H1 (cell line): ENCODE measurements at regions not wholly inside any gene's neighbourhood (a gene's known extent, or its start where the extent isn't known, plus 50 kb on each side); places are given as distances from the start of the nearest gene placed in this dataset.

ENCODE experiments used
- CTCF ChIA-PET: fragments of 300-600 bp; sonication (Branson Sonifier 250); formaldehyde crosslinking; loops from one replicate; lab custom pipeline; 2021; ENCODE audit not compliant: partially characterized antibody; lab: Charles Lee
- POLR2A ChIA-PET: fragments of 300-600 bp; sonication (Branson Sonifier 250); formaldehyde crosslinking; loops from one replicate; lab custom pipeline; 2021; ENCODE audit warnings: inconsistent platforms; ENCODE audit not compliant: partially characterized antibody; lab: Charles Lee
- DNase-seq, 2 experiments: peaks; one replicate each; pipeline versions ENCODE4 v3.0.0 to v3.0.0-alpha.2; 2010 to 2022; ENCODE audit warnings: low spot score in 2 of 2, low read depth in 1 of 2, mixed read lengths in 1 of 2
- FAIRE-seq: peaks from 2 replicates; lab custom pipeline; 2011; peaks lifted over from hg19 to GRCh38; lab: Jason Lieb, UNC
- H2AFZ ChIP-seq: 2 replicates; pipeline ENCODE4 v1.8.1; 2012; ENCODE audit warnings: low read length, inconsistent platforms
- H2AK5ac ChIP-seq: 2 replicates; pipeline ENCODE4 v1.6.1; 2013; ENCODE audit warnings: low read depth, low read length
- H2BK120ac ChIP-seq: replicated peaks from 2 replicates; pipeline ENCODE3; 2013; ENCODE audit warnings: low read depth, low read length, inconsistent platforms
- H2BK12ac ChIP-seq: 2 replicates; pipeline ENCODE4 v1.6.1; 2013; ENCODE audit warnings: low read depth, low read length
- H2BK15ac ChIP-seq: 2 replicates; pipeline ENCODE4 v1.6.1; 2013; ENCODE audit warnings: low read length
- H2BK20ac ChIP-seq: 2 replicates; pipeline ENCODE4 v1.6.1; 2013; ENCODE audit warnings: low read length
- H2BK5ac ChIP-seq: 2 replicates; pipeline ENCODE4 v1.6.1; 2013; ENCODE audit warnings: low read depth, low read length
- H3K14ac ChIP-seq: 2 replicates; pipeline ENCODE4 v1.6.1; 2013; ENCODE audit warnings: inconsistent platforms; ENCODE audit not compliant: insufficient read length
- H3K18ac ChIP-seq: 2 replicates; pipeline ENCODE4 v1.6.1; 2013; ENCODE audit warnings: low read length; ENCODE audit errors: extremely low read depth
- H3K23ac ChIP-seq: 2 replicates; pipeline ENCODE4 v1.6.1; 2013; ENCODE audit warnings: inconsistent platforms; ENCODE audit not compliant: insufficient read length
- H3K23me2 ChIP-seq: 2 replicates; pipeline ENCODE4 v1.6.1; 2013; ENCODE audit warnings: low read depth, low read length
- H3K27ac ChIP-seq: 2 replicates; pipeline ENCODE4 v1.6.1; 2011; ENCODE audit warnings: low read depth, low read length, inconsistent platforms
- H3K27me3 ChIP-seq, 4 experiments: replicated peaks in 1 of 4; 1 replicate in 1 of 4; 2 replicates in 3 of 4; pipeline versions ENCODE4 v1.6.1 to v1.8.1; 2011 to 2013; ENCODE audit warnings: low read length in 3 of 4, mild to moderate bottlenecking in 3 of 4, inconsistent platforms in 2 of 4, mixed read lengths in 2 of 4, moderate library complexity in 1 of 4; ENCODE audit not compliant: control insufficient read depth in 3 of 4, insufficient read depth in 3 of 4; ENCODE audit errors: extremely low read depth in 1 of 4
- H3K36me3 ChIP-seq, 4 experiments: 2 replicates each; pipeline versions ENCODE4 v1.6.1 to v1.8.1; 2011 to 2013; ENCODE audit warnings: mild to moderate bottlenecking in 4 of 4, low read length in 3 of 4, moderate library complexity in 2 of 4, control low read depth in 1 of 4, inconsistent platforms in 1 of 4; ENCODE audit not compliant: insufficient read depth in 4 of 4, control insufficient read depth in 2 of 4
- H3K4ac ChIP-seq: replicated peaks from 2 replicates; pipeline ENCODE3; 2013; ENCODE audit warnings: low read length, low read depth, mixed read lengths, inconsistent platforms; ENCODE audit not compliant: insufficient read length
- H3K4me1 ChIP-seq, 4 experiments: replicated peaks in 1 of 4; 1 replicate in 1 of 4; 2 replicates in 3 of 4; pipeline versions ENCODE4 v1.6.1 to v1.8.1; 2011 to 2013; ENCODE audit warnings: low read length in 3 of 4, inconsistent platforms in 2 of 4, mixed read lengths in 1 of 4; ENCODE audit not compliant: insufficient read depth in 4 of 4, control insufficient read depth in 3 of 4
- H3K4me2 ChIP-seq, 2 experiments: 2 replicates each; pipeline versions ENCODE4 v1.6.1 to v1.8.1; 2011 to 2013; ENCODE audit warnings: low read depth in 2 of 2, low read length in 2 of 2, control low read depth in 1 of 2, inconsistent platforms in 1 of 2, mild to moderate bottlenecking in 1 of 2; ENCODE audit not compliant: insufficient read depth in 1 of 2
- H3K4me3 ChIP-seq, 4 experiments: fragments of 200-600, 300-600 bp in 1 of 4; sonication (generic), shearing (Covaris generic), sonication (Bioruptor Twin) in 1 of 4; 2 replicates each; pipeline versions ENCODE4 v1.5.1 to v1.8.1; 2011 to 2016; ENCODE audit warnings: low read length in 4 of 4, low read depth in 3 of 4, control low read depth in 2 of 4, inconsistent platforms in 2 of 4, mild to moderate bottlenecking in 2 of 4, mixed read lengths in 1 of 4, moderate library complexity in 1 of 4; ENCODE audit not compliant: insufficient read depth in 2 of 4; ENCODE audit errors: extremely low read depth in 1 of 4
- H3K56ac ChIP-seq: replicated peaks from 2 replicates; pipeline ENCODE3; 2013; ENCODE audit warnings: low read depth, mild to moderate bottlenecking, mixed read lengths, low read length, inconsistent platforms; ENCODE audit not compliant: insufficient read length
- H3K79me1 ChIP-seq: 2 replicates; pipeline ENCODE4 v1.6.1; 2013; ENCODE audit warnings: low read depth, low read length, control low read depth
- H3K79me2 ChIP-seq, 2 experiments: 2 replicates each; pipeline versions ENCODE4 v1.6.1 to v1.8.1; 2012 to 2013; ENCODE audit warnings: low read length in 2 of 2, mild to moderate bottlenecking in 2 of 2, inconsistent platforms in 1 of 2; ENCODE audit not compliant: insufficient read depth in 2 of 2, control insufficient read depth in 1 of 2
- H3K9ac ChIP-seq, 4 experiments: replicated peaks in 1 of 4; 1 replicate in 1 of 4; 2 replicates in 3 of 4; pipeline versions ENCODE4 v1.6.1 to v1.8.1; 2011 to 2013; ENCODE audit warnings: low read depth in 3 of 4, low read length in 3 of 4, control low read depth in 2 of 4, mild to moderate bottlenecking in 2 of 4, moderate library complexity in 2 of 4, inconsistent platforms in 1 of 4; ENCODE audit errors: extremely low read depth in 1 of 4
- H3K9me3 ChIP-seq, 2 experiments: 2 replicates each; pipeline versions ENCODE4 v1.6.1 to v1.8.1; 2012 to 2013; ENCODE audit warnings: mild to moderate bottlenecking in 2 of 2, moderate library complexity in 2 of 2, control low read depth in 1 of 2, inconsistent platforms in 1 of 2, low read depth in 1 of 2, low read length in 1 of 2, mixed read lengths in 1 of 2; ENCODE audit not compliant: insufficient read depth in 2 of 2
- H4K20me1 ChIP-seq, 2 experiments: replicated peaks in 1 of 2; 2 replicates each; pipeline versions ENCODE3 to v1.8.1; 2011 to 2013; ENCODE audit warnings: inconsistent platforms in 2 of 2, low read length in 2 of 2, mild to moderate bottlenecking in 1 of 2; ENCODE audit not compliant: insufficient read depth in 2 of 2, control insufficient read depth in 1 of 2
- H4K5ac ChIP-seq: 2 replicates; pipeline ENCODE4 v1.6.1; 2013; ENCODE audit warnings: low read length, low read depth, mixed read lengths, inconsistent platforms; ENCODE audit not compliant: insufficient read length
- H4K8ac ChIP-seq: 2 replicates; pipeline ENCODE4 v1.8.0; 2013; ENCODE audit warnings: mild to moderate bottlenecking, moderate library complexity, low read length, inconsistent platforms; ENCODE audit not compliant: insufficient read depth; ENCODE audit errors: extremely low read depth
- H4K91ac ChIP-seq: replicated peaks from 2 replicates; pipeline ENCODE3; 2013; ENCODE audit warnings: low read length, mixed read lengths, inconsistent platforms; ENCODE audit not compliant: insufficient read length
- NANOG ChIP-seq: IDR thresholded peaks from 2 replicates; pipeline ENCODE4 v1.6.1; 2011; ENCODE audit warnings: low read length, low read depth, mild to moderate bottlenecking, inconsistent platforms; ENCODE audit not compliant: insufficient read depth, poor library complexity, severe bottlenecking
- TEAD4 ChIP-seq: IDR thresholded peaks from 2 replicates; pipeline ENCODE4 v1.6.1; 2012; ENCODE audit warnings: low read depth, low read length, inconsistent platforms, mixed read lengths
- YY1 ChIP-seq: IDR thresholded peaks from 2 replicates; pipeline ENCODE4 v1.6.1; 2011; ENCODE audit warnings: low read depth, mild to moderate bottlenecking, low read length
- WGBS, 2 experiments: shearing (Covaris generic) in 1 of 2; methylation state at CpG; one replicate each; pipeline versions ENCODE4 v1.1.6 to v1.1.7; 2013 to 2015; ENCODE audit warnings: low lambda C conversion rate in 2 of 2, mixed read lengths in 2 of 2, inconsistent platforms in 1 of 2, low coverage in 1 of 2, missing lambda C conversion rate in 1 of 2; ENCODE audit not compliant: insufficient replicate concordance in 2 of 2, insufficient coverage in 1 of 2, insufficient read length in 1 of 2; ENCODE audit errors: extremely low coverage in 1 of 2, missing lambda C conversion rate in 1 of 2; 5-methylcytosine and 5-hydroxymethylcytosine counted together

DNA sequence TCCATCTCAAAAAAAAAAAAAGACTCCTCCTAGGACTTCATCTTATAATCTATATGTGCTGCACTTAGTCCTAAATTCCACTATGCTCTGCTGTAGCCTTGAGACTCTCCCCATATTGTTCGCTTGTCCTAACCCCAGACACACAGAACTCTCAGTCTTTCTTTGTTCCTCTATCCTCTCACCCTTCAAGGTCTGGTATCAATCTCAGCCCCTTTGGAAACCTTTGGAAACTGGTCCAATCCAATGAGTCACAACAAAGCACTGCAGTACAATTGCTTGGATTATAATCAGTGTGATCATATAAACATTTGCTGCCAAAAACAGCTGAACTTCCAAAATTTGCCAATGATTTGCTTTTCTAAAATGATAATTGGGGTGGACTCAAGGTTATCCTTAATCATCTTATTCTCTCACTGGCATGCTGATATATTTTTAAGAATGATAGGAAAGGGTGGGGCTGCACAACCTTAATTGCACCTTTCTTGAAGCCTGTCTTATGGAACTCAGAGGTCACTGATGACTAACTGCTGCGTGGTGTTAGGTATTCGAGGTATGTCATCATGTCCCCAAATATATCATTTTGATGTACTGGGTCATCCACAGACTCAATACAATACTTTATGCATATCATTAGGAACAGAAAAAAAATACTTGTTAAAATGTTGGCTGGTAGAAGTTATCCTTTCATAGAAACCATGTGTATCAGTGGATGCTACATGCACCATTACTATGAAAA, 756.7 kb downstream of the NR2F2 start:
- H2AK5ac ChIP-seq: no peak overlapping the region
- H4K91ac ChIP-seq: no peak overlapping the region
- H3K4me1 ChIP-seq: no peaks in the 10 kb centered on the region; a peak in 2 of 7 replicates
- H3K4me3 ChIP-seq: no peak overlapping the region
- H2BK120ac ChIP-seq: no peak overlapping the region
- no peaks in the 10 kb centered on the region; the same call in 1 of the 2 replicates for H3K23me2 ChIP-seq
- H4K5ac ChIP-seq: no peak overlapping the region
- H3K27me3 ChIP-seq: no peaks in the 10 kb centered on the region
- no peaks in the 10 kb centered on the region for H3K79me1 ChIP-seq
- no peaks in the 10 kb centered on the region for H4K20me1 ChIP-seq
- no peak overlapping the region for H3K4ac ChIP-seq
- H3K79me2 ChIP-seq: no peaks in the 10 kb centered on the region
- POLR2A ChIA-PET: no interaction called here
- no peak overlapping the region for H2BK15ac ChIP-seq
- no peak overlapping the region for H3K23ac ChIP-seq
- no peak for FAIRE-seq
- H2BK20ac ChIP-seq: no peak overlapping the region
- H2BK12ac ChIP-seq: no peak overlapping the region
- CTCF ChIA-PET: no interaction called here
- no peak overlapping the region for H3K18ac ChIP-seq
- H3K27ac ChIP-seq: no peak overlapping the region
- H3K56ac ChIP-seq: no peak overlapping the region
- H3K36me3 ChIP-seq: no peaks in the 10 kb centered on the region
- H3K9ac ChIP-seq: no peak overlapping the region
- H3K14ac ChIP-seq: no peak overlapping the region
- no peak overlapping the region for H3K4me2 ChIP-seq
- no peak overlapping the region for H2AFZ ChIP-seq
- no peak for DNase-seq
- WGBS, 2 experiments: 97% methylated on average over 3 of the region's 3 CpGs; no CpG with 5 or more reads in 1 of the 2 experiments
- no peak overlapping the region for H2BK5ac ChIP-seq
- H4K8ac ChIP-seq: no peak overlapping the region
- H3K9me3 ChIP-seq: no peaks in the 10 kb centered on the region
- no peak for TF ChIP-seq YY1
- TF ChIP-seq TEAD4: no peak
- no peak for TF ChIP-seq NANOG
